H1 (cell line): ENCODE measurements at regions not wholly inside any gene's neighbourhood (a gene's known extent, or its start where the extent isn't known, plus 50 kb on each side); places are given as distances from the start of the nearest gene placed in this dataset.

Source experiments
- CTCF ChIA-PET: fragments of 300-600 bp; sonication (Branson Sonifier 250); formaldehyde crosslinking; loops from one replicate; lab custom pipeline; 2021; ENCODE audit not compliant: partially characterized antibody; lab: Charles Lee
- POLR2A ChIA-PET: fragments of 300-600 bp; sonication (Branson Sonifier 250); formaldehyde crosslinking; loops from one replicate; lab custom pipeline; 2021; ENCODE audit warnings: inconsistent platforms; ENCODE audit not compliant: partially characterized antibody; lab: Charles Lee
- DNase-seq, 2 experiments: peaks; one replicate each; pipeline versions ENCODE4 v3.0.0 to v3.0.0-alpha.2; 2010 to 2022; ENCODE audit warnings: low spot score in 2 of 2, low read depth in 1 of 2, mixed read lengths in 1 of 2
- FAIRE-seq: peaks from 2 replicates; lab custom pipeline; 2011; peaks lifted over from hg19 to GRCh38; lab: Jason Lieb, UNC
- H2AFZ ChIP-seq: 2 replicates; pipeline ENCODE4 v1.8.1; 2012; ENCODE audit warnings: low read length, inconsistent platforms
- H2AK5ac ChIP-seq: 2 replicates; pipeline ENCODE4 v1.6.1; 2013; ENCODE audit warnings: low read depth, low read length
- H2BK120ac ChIP-seq: replicated peaks from 2 replicates; pipeline ENCODE3; 2013; ENCODE audit warnings: low read depth, low read length, inconsistent platforms
- H2BK12ac ChIP-seq: 2 replicates; pipeline ENCODE4 v1.6.1; 2013; ENCODE audit warnings: low read depth, low read length
- H2BK15ac ChIP-seq: 2 replicates; pipeline ENCODE4 v1.6.1; 2013; ENCODE audit warnings: low read length
- H2BK20ac ChIP-seq: 2 replicates; pipeline ENCODE4 v1.6.1; 2013; ENCODE audit warnings: low read length
- H2BK5ac ChIP-seq: 2 replicates; pipeline ENCODE4 v1.6.1; 2013; ENCODE audit warnings: low read depth, low read length
- H3K14ac ChIP-seq: 2 replicates; pipeline ENCODE4 v1.6.1; 2013; ENCODE audit warnings: inconsistent platforms; ENCODE audit not compliant: insufficient read length
- H3K18ac ChIP-seq: 2 replicates; pipeline ENCODE4 v1.6.1; 2013; ENCODE audit warnings: low read length; ENCODE audit errors: extremely low read depth
- H3K23ac ChIP-seq: 2 replicates; pipeline ENCODE4 v1.6.1; 2013; ENCODE audit warnings: inconsistent platforms; ENCODE audit not compliant: insufficient read length
- H3K23me2 ChIP-seq: 2 replicates; pipeline ENCODE4 v1.6.1; 2013; ENCODE audit warnings: low read depth, low read length
- H3K27ac ChIP-seq: 2 replicates; pipeline ENCODE4 v1.6.1; 2011; ENCODE audit warnings: low read depth, low read length, inconsistent platforms
- H3K27me3 ChIP-seq, 4 experiments: replicated peaks in 1 of 4; 1 replicate in 1 of 4; 2 replicates in 3 of 4; pipeline versions ENCODE4 v1.6.1 to v1.8.1; 2011 to 2013; ENCODE audit warnings: low read length in 3 of 4, mild to moderate bottlenecking in 3 of 4, inconsistent platforms in 2 of 4, mixed read lengths in 2 of 4, moderate library complexity in 1 of 4; ENCODE audit not compliant: control insufficient read depth in 3 of 4, insufficient read depth in 3 of 4; ENCODE audit errors: extremely low read depth in 1 of 4
- H3K36me3 ChIP-seq, 4 experiments: 2 replicates each; pipeline versions ENCODE4 v1.6.1 to v1.8.1; 2011 to 2013; ENCODE audit warnings: mild to moderate bottlenecking in 4 of 4, low read length in 3 of 4, moderate library complexity in 2 of 4, control low read depth in 1 of 4, inconsistent platforms in 1 of 4; ENCODE audit not compliant: insufficient read depth in 4 of 4, control insufficient read depth in 2 of 4
- H3K4ac ChIP-seq: replicated peaks from 2 replicates; pipeline ENCODE3; 2013; ENCODE audit warnings: low read length, low read depth, mixed read lengths, inconsistent platforms; ENCODE audit not compliant: insufficient read length
- H3K4me1 ChIP-seq, 4 experiments: replicated peaks in 1 of 4; 1 replicate in 1 of 4; 2 replicates in 3 of 4; pipeline versions ENCODE4 v1.6.1 to v1.8.1; 2011 to 2013; ENCODE audit warnings: low read length in 3 of 4, inconsistent platforms in 2 of 4, mixed read lengths in 1 of 4; ENCODE audit not compliant: insufficient read depth in 4 of 4, control insufficient read depth in 3 of 4
- H3K4me2 ChIP-seq, 2 experiments: 2 replicates each; pipeline versions ENCODE4 v1.6.1 to v1.8.1; 2011 to 2013; ENCODE audit warnings: low read depth in 2 of 2, low read length in 2 of 2, control low read depth in 1 of 2, inconsistent platforms in 1 of 2, mild to moderate bottlenecking in 1 of 2; ENCODE audit not compliant: insufficient read depth in 1 of 2
- H3K4me3 ChIP-seq, 4 experiments: fragments of 200-600, 300-600 bp in 1 of 4; sonication (generic), shearing (Covaris generic), sonication (Bioruptor Twin) in 1 of 4; 2 replicates each; pipeline versions ENCODE4 v1.5.1 to v1.8.1; 2011 to 2016; ENCODE audit warnings: low read length in 4 of 4, low read depth in 3 of 4, control low read depth in 2 of 4, inconsistent platforms in 2 of 4, mild to moderate bottlenecking in 2 of 4, mixed read lengths in 1 of 4, moderate library complexity in 1 of 4; ENCODE audit not compliant: insufficient read depth in 2 of 4; ENCODE audit errors: extremely low read depth in 1 of 4
- H3K56ac ChIP-seq: replicated peaks from 2 replicates; pipeline ENCODE3; 2013; ENCODE audit warnings: low read depth, mild to moderate bottlenecking, mixed read lengths, low read length, inconsistent platforms; ENCODE audit not compliant: insufficient read length
- H3K79me1 ChIP-seq: 2 replicates; pipeline ENCODE4 v1.6.1; 2013; ENCODE audit warnings: low read depth, low read length, control low read depth
- H3K79me2 ChIP-seq, 2 experiments: 2 replicates each; pipeline versions ENCODE4 v1.6.1 to v1.8.1; 2012 to 2013; ENCODE audit warnings: low read length in 2 of 2, mild to moderate bottlenecking in 2 of 2, inconsistent platforms in 1 of 2; ENCODE audit not compliant: insufficient read depth in 2 of 2, control insufficient read depth in 1 of 2
- H3K9ac ChIP-seq, 4 experiments: replicated peaks in 1 of 4; 1 replicate in 1 of 4; 2 replicates in 3 of 4; pipeline versions ENCODE4 v1.6.1 to v1.8.1; 2011 to 2013; ENCODE audit warnings: low read depth in 3 of 4, low read length in 3 of 4, control low read depth in 2 of 4, mild to moderate bottlenecking in 2 of 4, moderate library complexity in 2 of 4, inconsistent platforms in 1 of 4; ENCODE audit errors: extremely low read depth in 1 of 4
- H3K9me3 ChIP-seq, 2 experiments: 2 replicates each; pipeline versions ENCODE4 v1.6.1 to v1.8.1; 2012 to 2013; ENCODE audit warnings: mild to moderate bottlenecking in 2 of 2, moderate library complexity in 2 of 2, control low read depth in 1 of 2, inconsistent platforms in 1 of 2, low read depth in 1 of 2, low read length in 1 of 2, mixed read lengths in 1 of 2; ENCODE audit not compliant: insufficient read depth in 2 of 2
- H4K20me1 ChIP-seq, 2 experiments: replicated peaks in 1 of 2; 2 replicates each; pipeline versions ENCODE3 to v1.8.1; 2011 to 2013; ENCODE audit warnings: inconsistent platforms in 2 of 2, low read length in 2 of 2, mild to moderate bottlenecking in 1 of 2; ENCODE audit not compliant: insufficient read depth in 2 of 2, control insufficient read depth in 1 of 2
- H4K5ac ChIP-seq: 2 replicates; pipeline ENCODE4 v1.6.1; 2013; ENCODE audit warnings: low read length, low read depth, mixed read lengths, inconsistent platforms; ENCODE audit not compliant: insufficient read length
- H4K8ac ChIP-seq: 2 replicates; pipeline ENCODE4 v1.8.0; 2013; ENCODE audit warnings: mild to moderate bottlenecking, moderate library complexity, low read length, inconsistent platforms; ENCODE audit not compliant: insufficient read depth; ENCODE audit errors: extremely low read depth
- H4K91ac ChIP-seq: replicated peaks from 2 replicates; pipeline ENCODE3; 2013; ENCODE audit warnings: low read length, mixed read lengths, inconsistent platforms; ENCODE audit not compliant: insufficient read length
- SAP30 ChIP-seq: fragments of 300-600 bp; sonication (generic); IDR thresholded peaks from 2 replicates; pipeline ENCODE4 v1.7.1; 2012; ENCODE audit warnings: low read length, moderate library complexity, mild to moderate bottlenecking, inconsistent platforms; ENCODE audit not compliant: insufficient read depth, insufficient replicate concordance
- SP4 ChIP-seq: IDR thresholded peaks from 2 replicates; pipeline ENCODE4 v1.6.1; 2012; ENCODE audit warnings: low read length, inconsistent platforms
- WGBS, 2 experiments: shearing (Covaris generic) in 1 of 2; methylation state at CpG; one replicate each; pipeline versions ENCODE4 v1.1.6 to v1.1.7; 2013 to 2015; ENCODE audit warnings: low lambda C conversion rate in 2 of 2, mixed read lengths in 2 of 2, inconsistent platforms in 1 of 2, low coverage in 1 of 2, missing lambda C conversion rate in 1 of 2; ENCODE audit not compliant: insufficient replicate concordance in 2 of 2, insufficient coverage in 1 of 2, insufficient read length in 1 of 2; ENCODE audit errors: extremely low coverage in 1 of 2, missing lambda C conversion rate in 1 of 2; 5-methylcytosine and 5-hydroxymethylcytosine counted together

DNA sequence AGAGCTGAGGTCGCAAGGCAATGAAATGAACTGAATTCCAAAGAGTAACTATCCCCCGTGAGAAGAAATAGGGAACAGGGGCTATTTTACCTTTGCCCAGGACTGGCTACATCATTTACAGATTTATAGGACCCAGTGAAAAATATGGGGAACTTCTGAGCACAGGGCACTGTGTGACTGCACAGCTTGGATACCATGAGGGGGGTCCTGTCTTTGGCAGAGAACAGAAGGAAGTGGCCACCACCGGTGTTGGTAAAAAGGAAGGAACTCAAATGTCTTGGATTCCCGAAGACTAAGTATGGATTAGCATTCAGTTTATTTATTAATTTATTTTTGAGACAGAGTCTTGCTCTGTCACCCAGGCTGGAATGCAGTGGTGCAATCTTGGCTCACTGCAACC lies 119.6 kb downstream of the B3GNT2 start:
- Histone ChIP-seq H2BK15ac (no peak overlapping the region), H3K79me1 (no peaks in the 10 kb centered on the region), H3K27ac (no peak overlapping the region), H3K4ac (no peak overlapping the region), H3K9ac (no peak overlapping the region), H3K27me3 (no peaks in the 10 kb centered on the region), H3K4me2 (no peak overlapping the region), H3K23me2 (no peaks in the 10 kb centered on the region), H3K79me2 (no peaks in the 10 kb centered on the region), H3K4me3 (no peak overlapping the region), H4K8ac (no peak overlapping the region), H3K36me3 (no peaks in the 10 kb centered on the region), H2BK20ac (no peak overlapping the region), H2AFZ (no peak overlapping the region), H2BK12ac (no peak overlapping the region), H2BK120ac (no peak overlapping the region), H3K56ac (no peak overlapping the region), H4K5ac (no peak overlapping the region), H2AK5ac (no peak overlapping the region), H3K23ac (no peak overlapping the region), H4K20me1 (no peaks in the 10 kb centered on the region), H3K4me1 (peaks cover 0 to under 1% (median under 1%) of the 10 kb centered on the region in 4 experiments; a peak in 2 of 7 replicates), H3K9me3 (no peaks in the 10 kb centered on the region), H2BK5ac (no peak overlapping the region), H4K91ac (no peak overlapping the region), H3K14ac (no peak overlapping the region), H3K18ac (no peak overlapping the region)
- 99% methylated on average over 4 of the region's 4 CpGs; no CpG with 5 or more reads in 1 of the 2 experiments for WGBS, 2 experiments
- FAIRE-seq (no peak), DNase-seq (no peak)
- TF ChIP-seq SAP30 = no peak
- TF ChIP-seq SP4 = no peak
- POLR2A ChIA-PET = no interaction called here
- CTCF ChIA-PET = interaction anchor here (1.2 to 3.5 kb wide), 4 partner anchors 8 to 18 kb away, joined by 3 to 9 read pairs (median 5); no protein-coding TSS in a partner anchor
